ENCODE measurements at regions not wholly inside any gene's neighbourhood (a gene's known extent, or its start where the extent isn't known, plus 50 kb on each side); places are given as distances from the start of the nearest gene placed in this dataset.

DNA sequence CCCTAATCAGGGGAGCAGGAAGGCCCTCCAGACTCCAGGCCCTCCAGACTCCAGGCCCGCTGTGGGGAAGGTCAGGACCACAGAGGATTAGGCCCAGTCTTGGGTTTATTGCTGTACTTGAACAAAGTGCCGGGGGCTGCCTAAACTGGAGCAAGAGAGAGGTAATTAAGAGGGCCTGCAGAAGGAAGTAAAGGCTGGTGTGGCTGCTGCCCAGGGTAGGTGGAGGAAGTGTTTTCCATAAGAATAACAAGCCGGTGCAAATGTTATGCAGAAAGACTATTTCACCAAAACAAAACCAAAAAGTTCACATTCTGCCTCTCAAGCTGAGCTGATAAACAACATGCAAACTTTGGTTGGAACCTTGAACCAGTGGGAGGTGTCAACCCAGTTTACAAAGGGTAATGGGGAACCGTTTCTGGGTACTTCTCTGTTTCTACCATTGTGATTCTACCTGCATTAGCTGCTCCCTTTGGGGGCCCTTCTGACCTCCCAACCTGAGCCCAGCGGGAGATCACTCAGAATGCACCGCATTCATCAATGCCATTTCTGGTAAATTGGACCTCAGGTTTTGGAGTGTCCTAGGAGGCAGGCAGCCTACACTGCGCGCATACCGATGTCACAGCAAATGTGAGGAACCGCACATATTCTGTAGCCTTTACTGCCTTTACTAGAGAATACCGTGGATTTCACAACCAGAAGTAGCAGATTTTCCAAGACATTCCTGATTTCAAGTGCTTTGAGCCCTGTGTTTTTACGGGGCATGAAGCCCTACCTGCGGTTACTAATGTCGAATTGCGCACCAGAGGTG, 59.7 kb upstream of the BCOR start:
- no peak for TF ChIP-seq POLR2AphosphoS5 (IDR thresholded peaks at IDR 0.05)
- TF ChIP-seq, protein P1, sequence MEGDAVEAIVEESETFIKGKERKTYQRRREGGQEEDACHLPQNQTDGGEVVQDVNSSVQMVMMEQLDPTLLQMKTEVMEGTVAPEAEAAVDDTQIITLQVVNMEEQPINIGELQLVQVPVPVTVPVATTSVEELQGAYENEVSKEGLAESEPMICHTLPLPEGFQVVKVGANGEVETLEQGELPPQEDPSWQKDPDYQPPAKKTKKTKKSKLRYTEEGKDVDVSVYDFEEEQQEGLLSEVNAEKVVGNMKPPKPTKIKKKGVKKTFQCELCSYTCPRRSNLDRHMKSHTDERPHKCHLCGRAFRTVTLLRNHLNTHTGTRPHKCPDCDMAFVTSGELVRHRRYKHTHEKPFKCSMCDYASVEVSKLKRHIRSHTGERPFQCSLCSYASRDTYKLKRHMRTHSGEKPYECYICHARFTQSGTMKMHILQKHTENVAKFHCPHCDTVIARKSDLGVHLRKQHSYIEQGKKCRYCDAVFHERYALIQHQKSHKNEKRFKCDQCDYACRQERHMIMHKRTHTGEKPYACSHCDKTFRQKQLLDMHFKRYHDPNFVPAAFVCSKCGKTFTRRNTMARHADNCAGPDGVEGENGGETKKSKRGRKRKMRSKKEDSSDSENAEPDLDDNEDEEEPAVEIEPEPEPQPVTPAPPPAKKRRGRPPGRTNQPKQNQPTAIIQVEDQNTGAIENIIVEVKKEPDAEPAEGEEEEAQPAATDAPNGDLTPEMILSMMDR (IDR thresholded peaks at IDR 0.05) = no peak
- TF ChIP-seq EP300 (IDR thresholded peaks at IDR 0.05) = no peak
- no peak for TF ChIP-seq POLR2A (IDR thresholded peaks at IDR 0.05)

Measured in suprapubic skin (tissue), 4 donors.